Natural killer cell (primary cell): ENCODE measurements at regions not wholly inside any gene's neighbourhood (a gene's known extent, or its start where the extent isn't known, plus 50 kb on each side); places are given as distances from the start of the nearest gene placed in this dataset.

Source experiments
- ATAC-seq, 3 donors: fragments of 150-1000 bp in 2 of 3; fragments of 200-7000 bp in 1 of 3; cut with Tn5 transposase; 1 replicate in 1 of 3; 2 replicates in 2 of 3; pipeline ENCODE4 v1.10.0; 2021; ENCODE audit warnings: mild to moderate bottlenecking in 2 of 3, moderate library complexity in 2 of 3
- DNase-seq, 2 donors: peaks; one replicate each; pipeline versions ENCODE4 v3.0.0 to v3.0.0-alpha.2; 2013 to 2021; ENCODE audit warnings: mixed read lengths in 1 of 2
- H3K27ac ChIP-seq: one replicate; pipeline ENCODE4 v1.5.1; 2013; ENCODE audit warnings: mild to moderate bottlenecking, low read length
- H3K27me3 ChIP-seq: one replicate; pipeline ENCODE4 v1.6.1; 2013; ENCODE audit warnings: low read length; ENCODE audit not compliant: control insufficient read depth, insufficient read depth
- H3K36me3 ChIP-seq: one replicate; pipeline ENCODE4 v1.6.1; 2013; ENCODE audit warnings: low read length; ENCODE audit not compliant: control insufficient read depth, insufficient read depth
- H3K4me1 ChIP-seq: one replicate; pipeline ENCODE4 v1.6.1; 2013; ENCODE audit warnings: low read length; ENCODE audit not compliant: control insufficient read depth, insufficient read depth
- H3K4me3 ChIP-seq: one replicate; pipeline ENCODE4 v1.5.1; 2013; ENCODE audit warnings: low read length
- H3K9me3 ChIP-seq: one replicate; pipeline ENCODE4 v1.6.1; 2013; ENCODE audit warnings: low read length; ENCODE audit not compliant: control insufficient read depth, insufficient read depth
- H3K27ac Mint-ChIP-seq, 2 donors: one replicate each; pipeline ENCODE4 v1.8.0; 2022; ENCODE audit warnings: mild to moderate bottlenecking in 2 of 2, mixed read lengths in 2 of 2, moderate library complexity in 1 of 2
- H3K27me3 Mint-ChIP-seq, 2 donors: one replicate each; pipeline ENCODE4 v1.8.0; 2022; ENCODE audit warnings: low read depth in 2 of 2, mixed read lengths in 2 of 2
- H3K36me3 Mint-ChIP-seq: one replicate; pipeline ENCODE4 v1.8.0; 2022; ENCODE audit warnings: mixed read lengths
- H3K4me1 Mint-ChIP-seq, 2 donors: one replicate each; pipeline ENCODE4 v1.8.0; 2022; ENCODE audit warnings: mixed read lengths in 2 of 2
- H3K4me3 Mint-ChIP-seq: one replicate; pipeline ENCODE4 v1.8.0; 2022; ENCODE audit warnings: mild to moderate bottlenecking, moderate library complexity, mixed read lengths
- H3K9me3 Mint-ChIP-seq, 2 donors: one replicate each; pipeline ENCODE4 v1.8.0; 2022; ENCODE audit warnings: mixed read lengths in 2 of 2
- CTCF ChIP-seq: fragments of 200-600 bp; IDR thresholded peaks from one replicate; pipeline ENCODE4 v1.8.0; 2022; ENCODE audit warnings: antibody characterized with exemption
- WGBS: methylation state at CpG from one replicate; pipeline ENCODE4 v1.1.7; 2013; ENCODE audit warnings: missing lambda C conversion rate; ENCODE audit not compliant: insufficient coverage; 5-methylcytosine and 5-hydroxymethylcytosine counted together
- intact Hi-C: fragments of 100-400 bp; cut with micrococcal nuclease; formaldehyde crosslinking; loops from one replicate; pipeline ENCODE4 v1.14.2; 2022

GRCh38 chr17:70321352-70321751, 152.0 kb downstream of the KCNJ2 start:
- no peaks in the 10 kb centered on the region for H3K36me3 Mint-ChIP-seq
- no peak for ATAC-seq
- Histone ChIP-seq H3K36me3 (no peaks in the 10 kb centered on the region), H3K27ac (no peak overlapping the region), H3K9me3 (no peaks in the 10 kb centered on the region), H3K27me3 (no peaks in the 10 kb centered on the region), H3K4me3 (no peak overlapping the region), H3K4me1 (no peaks in the 10 kb centered on the region)
- DNase-seq: no peak
- TF ChIP-seq CTCF: no peak
- H3K4me1 Mint-ChIP-seq: no peaks in the 10 kb centered on the region
- peaks cover 10 to 14% of the 10 kb centered on the region in 2 donors for H3K9me3 Mint-ChIP-seq
- intact Hi-C loops: no loop called here
- no peaks in the 10 kb centered on the region for H3K27me3 Mint-ChIP-seq
- H3K27ac Mint-ChIP-seq: no peak overlapping the region
- no peak overlapping the region for H3K4me3 Mint-ChIP-seq
- 100% methylated on average over 2 of the region's 4 CpGs for WGBS

- intact Hi-C loops: no loop called here
- Histone ChIP-seq H3K27me3 (no peaks in the 10 kb centered on the region), H3K36me3 (no peaks in the 10 kb centered on the region), H3K27ac (no peak overlapping the region), H3K9me3 (no peaks in the 10 kb centered on the region), H3K4me3 (no peak overlapping the region), H3K4me1 (no peaks in the 10 kb centered on the region)
- Mint-ChIP-seq H3K36me3 (no peaks in the 10 kb centered on the region), H3K9me3 (peaks cover 10 to 14% of the 10 kb centered on the region in 2 donors), H3K4me1 (no peaks in the 10 kb centered on the region), H3K4me3 (no peak overlapping the region), H3K27me3 (no peaks in the 10 kb centered on the region), H3K27ac (no peak overlapping the region)
- DNase-seq: no peak
- WGBS: 86% methylated on average over 2 of the region's 2 CpGs
- TF ChIP-seq CTCF: no peak
- no peak for ATAC-seq
Observed at GRCh38 chr17:70323269-70323668, 153.9 kb downstream of the KCNJ2 start.

GRCh38 chr17:70324031-70324430, 154.7 kb downstream of the KCNJ2 start:
- Histone ChIP-seq H3K9me3 (no peaks in the 10 kb centered on the region), H3K27me3 (no peaks in the 10 kb centered on the region), H3K4me1 (no peaks in the 10 kb centered on the region), H3K27ac (no peak overlapping the region), H3K4me3 (no peak overlapping the region), H3K36me3 (no peaks in the 10 kb centered on the region)
- TF ChIP-seq CTCF: no peak
- H3K27me3 Mint-ChIP-seq: no peaks in the 10 kb centered on the region
- WGBS: 80% methylated on average over 1 of the region's 1 CpG
- no peak for DNase-seq
- H3K9me3 Mint-ChIP-seq: peaks cover 8 to 10% of the 10 kb centered on the region in 2 donors
- ATAC-seq: no peak
- no peaks in the 10 kb centered on the region for H3K36me3 Mint-ChIP-seq
- intact Hi-C loops: no loop called here
- no peaks in the 10 kb centered on the region for H3K4me1 Mint-ChIP-seq
- no peak overlapping the region for H3K27ac Mint-ChIP-seq
- no peak overlapping the region for H3K4me3 Mint-ChIP-seq

- intact Hi-C loops: no loop called here
- H3K9me3 ChIP-seq: peaks cover under 1% of the 10 kb centered on the region
- H3K4me1 Mint-ChIP-seq: no peaks in the 10 kb centered on the region
- H3K27me3 ChIP-seq: no peaks in the 10 kb centered on the region
- ATAC-seq (no peak), DNase-seq (no peak)
- H3K27ac ChIP-seq: no peak overlapping the region
- H3K4me3 Mint-ChIP-seq: no peak overlapping the region
- H3K36me3 ChIP-seq: no peaks in the 10 kb centered on the region
- H3K27me3 Mint-ChIP-seq: no peaks in the 10 kb centered on the region
- no peaks in the 10 kb centered on the region for H3K36me3 Mint-ChIP-seq
- H3K4me3 ChIP-seq: no peak overlapping the region
- TF ChIP-seq CTCF: no peak
- peaks cover 4 to 5% of the 10 kb centered on the region in 2 donors for H3K9me3 Mint-ChIP-seq
- H3K4me1 ChIP-seq: no peaks in the 10 kb centered on the region
- 67% methylated on average over 1 of the region's 1 CpG for WGBS
- H3K27ac Mint-ChIP-seq: no peak overlapping the region
Observed at GRCh38 chr17:70327279-70327678, 157.9 kb downstream of the KCNJ2 start.
